GM18505 (cell line): ENCODE measurements at regions not wholly inside any gene's neighbourhood (a gene's known extent, or its start where the extent isn't known, plus 50 kb on each side); places are given as distances from the start of the nearest gene placed in this dataset.
"Not testable (repeated sequence)": the region's sequence is repeated elsewhere in the genome, so short reads cannot be mapped to it uniquely, and the experiment has no call there.

Experiments used
- ATAC-seq: cut with Tn5 transposase; IDR thresholded peaks from one replicate; pipeline ENCODE4 v1.9.1; 2021; ENCODE audit not compliant: unreplicated experiment
- POLR2A ChIP-seq: IDR thresholded peaks from 4 replicates; pipeline ENCODE4 v1.6.1; 2011; ENCODE audit warnings: borderline replicate concordance; ENCODE audit not compliant: insufficient read depth, insufficient read length; ENCODE audit errors: extremely low read depth

DNA sequence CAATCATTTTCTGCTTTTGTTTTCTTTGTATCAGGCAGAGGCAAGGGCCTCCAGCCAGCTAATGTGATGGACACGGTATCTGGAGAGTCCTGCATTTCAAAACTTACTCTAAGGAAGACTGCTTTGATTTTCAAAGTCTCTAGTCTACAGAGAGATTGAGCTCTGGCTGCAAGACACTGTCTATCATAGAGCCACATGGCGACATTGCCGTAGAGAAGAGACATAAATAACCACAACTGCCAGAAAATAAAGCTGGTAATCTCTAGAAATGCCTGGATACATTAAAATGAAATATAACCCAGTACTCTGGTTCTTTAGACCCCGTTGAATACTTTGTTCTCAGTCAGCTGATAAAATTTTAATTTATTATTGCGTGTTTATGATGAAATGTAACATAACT is 90.8 kb downstream of the OTUD1 start:
- ATAC-seq: no peak

GRCh38 chr10:23530079-23530478 is 91.2 kb downstream of the OTUD1 start:
- TF ChIP-seq POLR2A: no peak
- no peak for ATAC-seq

More for the DNA sequence above, 90.8 kb downstream of the OTUD1 start:
- no peak for TF ChIP-seq POLR2A

DNA sequence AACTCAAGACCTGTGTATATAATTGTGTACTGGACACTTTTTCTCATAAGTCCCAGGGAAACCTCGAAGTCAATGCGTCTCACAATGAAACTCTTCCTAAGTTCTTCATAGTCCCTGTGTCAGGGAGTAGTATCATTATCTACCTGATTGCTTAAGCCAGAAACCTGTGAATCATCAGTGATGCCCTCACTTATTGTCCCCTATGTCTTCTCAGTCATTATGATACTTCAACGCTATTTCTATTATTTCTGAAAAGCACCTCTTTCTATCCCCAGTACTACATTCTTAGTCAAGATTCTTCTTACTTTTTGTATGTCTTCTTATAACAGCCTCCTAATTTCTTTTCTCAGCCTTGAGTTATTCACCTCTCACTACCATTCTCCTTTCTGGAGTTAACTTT is 94.3 kb downstream of the OTUD1 start:
- no peak for ATAC-seq
- TF ChIP-seq POLR2A: no peak

- no peak for ATAC-seq
- no peak for TF ChIP-seq POLR2A
Observed at GRCh38 chr10:23534326-23534725, 95.5 kb downstream of the OTUD1 start.

DNA sequence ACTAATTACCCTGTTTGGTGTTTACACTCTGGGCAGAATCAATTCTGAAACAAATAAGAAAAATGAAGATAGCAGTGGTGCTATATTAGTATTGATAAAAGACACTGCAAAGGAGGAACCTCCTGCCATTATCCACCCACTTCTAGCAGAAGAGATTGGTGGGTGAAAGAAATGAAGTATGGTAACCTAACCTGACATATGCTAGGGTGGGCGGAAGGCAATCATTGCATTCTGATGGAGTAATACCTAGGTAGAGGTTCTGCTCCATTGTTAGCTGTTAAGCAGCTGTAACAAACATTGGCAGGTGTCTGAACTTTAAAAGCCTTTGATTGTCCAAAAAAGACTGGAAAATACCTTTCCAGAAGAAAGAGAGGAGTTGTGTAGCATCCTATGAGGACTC is 95.9 kb downstream of the OTUD1 start:
- no peak for TF ChIP-seq POLR2A
- ATAC-seq: no peak

DNA sequence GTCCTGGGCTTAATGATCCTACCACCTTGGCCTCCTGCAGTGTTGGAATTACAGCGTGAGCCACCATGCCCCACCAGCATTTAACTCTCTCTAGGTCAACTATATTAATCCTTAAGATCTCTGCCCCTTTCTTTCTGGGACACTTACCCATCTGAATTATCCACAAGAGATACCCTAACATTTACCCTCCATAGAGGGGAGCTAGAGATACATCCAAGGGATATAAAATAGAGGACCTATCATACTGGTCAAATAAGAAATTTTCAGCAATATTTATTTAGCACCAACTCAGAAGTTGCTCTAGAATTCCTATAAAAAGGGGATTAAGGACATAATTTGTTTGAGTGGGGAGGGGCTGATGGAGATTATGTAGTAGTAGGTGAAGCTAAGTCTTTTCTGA is 96.5 kb downstream of the OTUD1 start:
- ATAC-seq: no peak
- TF ChIP-seq POLR2A: no peak

DNA sequence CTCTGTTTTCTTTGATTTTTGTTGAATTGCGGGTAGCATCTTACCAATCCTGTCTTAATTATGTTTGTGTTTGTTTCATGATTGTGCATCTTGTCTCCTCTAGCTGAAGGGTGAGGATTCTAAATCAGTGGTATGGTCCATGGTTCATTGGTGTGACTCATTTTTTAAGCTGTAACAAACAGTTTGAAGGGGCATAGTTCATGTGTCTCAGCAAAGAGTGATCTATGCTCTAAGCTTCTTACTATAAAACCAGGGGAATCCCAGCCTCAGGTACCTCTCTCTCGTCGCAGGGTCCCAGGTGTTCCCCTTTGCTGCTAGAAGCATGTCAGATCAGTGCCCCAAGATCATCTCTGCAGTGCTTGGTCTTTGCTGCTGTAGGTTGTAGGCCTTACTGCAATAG is 100.1 kb downstream of the OTUD1 start:
- TF ChIP-seq POLR2A: no peak
- no peak for ATAC-seq

DNA sequence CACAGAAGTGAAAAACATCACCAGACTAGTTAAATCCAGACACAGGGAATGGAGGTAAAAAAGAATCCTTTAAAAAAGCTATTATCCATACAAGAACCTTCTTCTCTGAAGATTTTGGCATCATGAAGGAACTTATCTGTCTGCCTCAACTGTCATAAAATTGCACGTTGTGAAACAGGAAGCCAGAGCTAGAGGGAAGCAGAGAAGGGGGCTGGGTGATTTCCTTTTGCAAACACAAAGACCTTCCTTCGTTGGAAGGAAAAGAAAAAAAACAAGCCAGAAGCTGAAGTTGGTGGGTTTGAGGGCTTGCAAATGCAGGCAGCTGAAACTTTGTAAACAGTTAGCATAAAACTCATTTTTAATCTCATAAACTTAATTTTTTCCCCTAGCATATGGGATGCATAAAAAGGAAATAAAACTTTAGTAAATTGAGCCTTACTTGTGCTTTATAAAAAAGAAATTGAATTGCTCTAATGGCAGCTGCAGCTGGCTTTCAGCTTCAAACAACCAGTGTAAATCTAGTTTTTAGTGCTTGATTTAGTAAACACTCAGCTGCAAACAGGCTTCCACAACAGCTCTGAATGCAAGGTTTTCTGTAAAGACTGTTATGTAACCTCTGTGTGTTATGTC is 101.6 kb downstream of the OTUD1 start:
- TF ChIP-seq POLR2A: no peak
- no peak for ATAC-seq

DNA sequence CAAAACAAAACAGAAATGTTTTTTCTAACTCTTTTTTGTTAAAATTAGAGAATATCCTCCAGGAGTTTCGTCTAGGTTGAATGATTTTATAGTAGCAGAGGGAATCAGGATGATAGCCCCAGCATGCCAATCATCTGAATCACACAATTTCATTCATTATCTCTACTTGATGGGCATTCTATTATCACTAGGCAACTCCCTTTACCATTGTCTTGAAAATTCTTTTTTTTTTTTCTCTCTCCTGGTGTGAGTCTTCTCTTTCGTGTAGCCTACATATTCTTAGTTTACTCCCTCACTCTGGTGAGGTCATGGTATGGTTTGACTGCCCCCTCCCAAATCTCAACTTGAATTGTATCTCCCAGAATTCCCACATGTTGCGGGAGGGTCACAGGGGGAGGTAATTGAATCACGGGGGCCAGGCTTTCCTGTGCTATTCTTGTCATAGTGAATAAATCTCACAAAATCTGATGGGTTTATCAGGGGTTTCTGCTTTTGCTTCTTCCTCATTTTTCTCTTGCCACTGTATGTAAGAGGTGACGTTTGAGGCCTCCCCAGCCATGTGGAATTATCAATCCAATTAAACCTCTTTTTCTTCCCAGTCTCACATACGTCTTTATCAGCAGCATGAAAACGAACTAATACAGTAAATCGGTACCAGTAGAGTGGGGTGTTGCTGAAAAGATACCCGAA is 105.0 kb downstream of the OTUD1 start:
- no peak for ATAC-seq
- no peak for TF ChIP-seq POLR2A

DNA sequence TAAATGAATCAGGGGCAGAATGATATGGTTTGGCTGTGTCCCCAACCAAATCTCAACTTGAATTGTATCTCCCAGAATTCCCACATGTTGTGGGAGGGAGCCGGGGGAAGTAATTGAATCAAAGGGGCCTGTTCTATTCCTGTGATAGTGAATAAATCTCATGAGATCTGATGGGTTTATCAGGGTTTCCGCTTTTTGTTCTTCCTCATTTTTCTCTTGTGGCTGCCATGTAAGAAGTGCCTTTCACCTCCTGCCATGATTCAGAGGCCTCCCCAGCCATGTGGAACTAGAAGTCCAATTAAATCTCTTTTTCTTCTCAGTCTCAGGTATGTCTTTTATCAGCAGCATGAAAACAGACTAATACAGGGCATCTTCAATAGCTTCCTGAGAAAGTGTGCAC is 107.0 kb downstream of the OTUD1 start:
- not testable (repeated sequence) for ATAC-seq

DNA sequence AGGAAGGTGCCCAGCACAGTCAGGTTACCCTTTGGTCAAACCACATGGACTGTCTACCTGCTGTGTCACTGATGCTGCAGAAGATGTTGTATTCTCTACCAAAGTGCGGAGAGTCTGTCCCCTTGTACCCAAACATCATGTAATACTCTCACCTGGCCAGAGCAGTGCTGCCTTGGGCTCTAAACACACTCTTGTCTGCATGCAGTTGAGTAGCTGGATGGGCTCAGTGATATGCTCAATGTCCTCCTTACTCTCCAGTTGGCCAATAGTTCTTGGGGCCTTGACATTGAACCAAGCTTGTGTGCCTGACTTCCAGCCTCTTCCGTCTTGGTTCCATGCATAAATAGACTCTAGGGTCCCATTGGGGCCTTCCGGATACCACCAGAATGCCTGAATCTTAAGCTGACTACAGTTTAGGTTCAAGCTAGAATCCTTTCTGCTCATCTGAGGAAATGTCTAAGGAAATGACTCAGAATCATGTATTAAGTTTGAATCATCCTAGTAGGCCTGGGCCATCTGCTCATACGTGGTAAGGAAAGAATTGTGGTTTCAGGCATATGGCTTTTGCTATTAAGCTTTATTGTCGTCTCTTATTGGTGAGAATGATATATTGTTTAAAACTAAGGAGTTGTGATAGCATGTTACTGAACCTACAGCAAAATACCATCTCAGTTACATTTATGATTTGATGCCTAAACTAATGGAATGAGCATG is 118.0 kb downstream of the OTUD1 start:
- TF ChIP-seq POLR2A: no peak
- no peak for ATAC-seq

GRCh38 chr10:23557777-23558176 is 118.9 kb downstream of the OTUD1 start:
- ATAC-seq: no peak
- no peak for TF ChIP-seq POLR2A

GRCh38 chr10:23558361-23558799 is 119.5 kb downstream of the OTUD1 start:
- TF ChIP-seq POLR2A: no peak
- ATAC-seq: no peak

GRCh38 chr10:23568996-23569395 is 130.1 kb downstream of the OTUD1 start:
- no peak for TF ChIP-seq POLR2A

More at GRCh38 chr10:23568996-23569395, 130.1 kb downstream of the OTUD1 start:
- no peak for ATAC-seq
